ENCODE measurements at regions not wholly inside any gene's neighbourhood (a gene's known extent, or its start where the extent isn't known, plus 50 kb on each side); places are given as distances from the start of the nearest gene placed in this dataset.
"Not testable (repeated sequence)": the region's sequence is repeated elsewhere in the genome, so short reads cannot be mapped to it uniquely, and the experiment has no call there.

- no peak overlapping the region for H3K4me3 ChIP-seq (ENCODE audit: low read depth, low read length)
- no peak for TF ChIP-seq CTCF (IDR thresholded peaks at IDR 0.05; ENCODE audit: low read depth, low read length)
Measured at GRCh38 chr6:111940801-111941200, 67.5 kb upstream of the FYN start.

- H3K4me3 ChIP-seq (ENCODE audit: low read depth, low read length), result no peak overlapping the region
- TF ChIP-seq CTCF (IDR thresholded peaks at IDR 0.05; ENCODE audit: low read depth, low read length), result no peak
Measured at GRCh38 chr6:111941686-111942330, 68.6 kb upstream of the FYN start.

- no peak for TF ChIP-seq CTCF (IDR thresholded peaks at IDR 0.05; ENCODE audit: low read depth, low read length)
- H3K4me3 ChIP-seq (ENCODE audit: low read depth, low read length), result no peak overlapping the region
Measured at GRCh38 chr6:111942561-111942960, 69.3 kb upstream of the FYN start.

- no peak overlapping the region for H3K4me3 ChIP-seq (ENCODE audit: low read depth, low read length)
- no peak for TF ChIP-seq CTCF (IDR thresholded peaks at IDR 0.05; ENCODE audit: low read depth, low read length)
Measured at GRCh38 chr6:111943266-111943665, 70.0 kb upstream of the FYN start.

- no peak overlapping the region for H3K4me3 ChIP-seq (ENCODE audit: low read depth, low read length)
- TF ChIP-seq CTCF (IDR thresholded peaks at IDR 0.05; ENCODE audit: low read depth, low read length), result no peak
Measured at GRCh38 chr6:111943726-111944125, 70.5 kb upstream of the FYN start.

- TF ChIP-seq CTCF (IDR thresholded peaks at IDR 0.05; ENCODE audit: low read depth, low read length), result no peak
- H3K4me3 ChIP-seq (ENCODE audit: low read depth, low read length), result no peak overlapping the region
Measured at GRCh38 chr6:111944541-111944940, 71.3 kb upstream of the FYN start.

GRCh38 chr6:111949546-111949945 is 76.3 kb upstream of the FYN start:
- TF ChIP-seq CTCF (IDR thresholded peaks at IDR 0.05; ENCODE audit: low read depth, low read length), result no peak

GRCh38 chr6:111949984-111950383 is 76.7 kb upstream of the FYN start:
- not testable (repeated sequence) for H3K4me3 ChIP-seq (ENCODE audit: low read depth, low read length)

More at GRCh38 chr6:111949546-111949945, 76.3 kb upstream of the FYN start:
- H3K4me3 ChIP-seq (ENCODE audit: low read depth, low read length), result no peak overlapping the region
